ENCODE measurements at regions not wholly inside any gene's neighbourhood (a gene's known extent, or its start where the extent isn't known, plus 50 kb on each side); places are given as distances from the start of the nearest gene placed in this dataset.

GRCh38 chr17:70379945-70380344 is 210.6 kb downstream of the KCNJ2 start:
- TF ChIP-seq CREB1 (IDR thresholded peaks at IDR 0.05; ENCODE audit: low read depth) = no peak
- TF ChIP-seq FOXM1 (IDR thresholded peaks at IDR 0.05; ENCODE audit: borderline replicate concordance, low read depth) = no peak
- no peak for TF ChIP-seq USF1 (IDR thresholded peaks at IDR 0.05)
- no peak for TF ChIP-seq EP300 (IDR thresholded peaks at IDR 0.05; ENCODE audit: borderline replicate concordance)
- TF ChIP-seq CEBPB (IDR thresholded peaks at IDR 0.05) = no peak
- TF ChIP-seq REST (IDR thresholded peaks at IDR 0.05; ENCODE audit: low read depth) = no peak
- TF ChIP-seq MAX (IDR thresholded peaks at IDR 0.05) = no peak
- no peak for TF ChIP-seq ZBTB7A (IDR thresholded peaks at IDR 0.05; ENCODE audit: low read depth)
- TF ChIP-seq RAD21 (IDR thresholded peaks at IDR 0.05; ENCODE audit: low read depth) = no peak
- no peak for TF ChIP-seq YY1 (IDR thresholded peaks at IDR 0.05; ENCODE audit: low read depth)
- no peak for TF ChIP-seq TAF1 (IDR thresholded peaks at IDR 0.05; ENCODE audit: low read depth)
- no peak for TF ChIP-seq TEAD4 (IDR thresholded peaks at IDR 0.05)
- TF ChIP-seq NFIC (IDR thresholded peaks at IDR 0.05) = no peak
- TF ChIP-seq EGR1 (IDR thresholded peaks at IDR 0.05) = no peak
